OCI-LY7 (cell line): ENCODE measurements at regions not wholly inside any gene's neighbourhood (a gene's known extent, or its start where the extent isn't known, plus 50 kb on each side); places are given as distances from the start of the nearest gene placed in this dataset.

Experiments used
- BruUV-seq: library from RNA; stranded (reverse); fragments of 400-500 nt; replicated peaks from 2 replicates; lab custom pipeline; 2021; lab: Mats Ljungman, UMichigan
- CTCF ChIA-PET: fragments of 300-600 bp; sonication (Branson Sonifier 250); formaldehyde crosslinking; loops from one replicate; lab custom pipeline; 2022; ENCODE audit warnings: antibody characterized with exemption; ENCODE audit not compliant: unreplicated experiment; lab: Charles Lee
- POLR2A ChIA-PET: fragments of 300-600 bp; sonication (Branson Sonifier 250); formaldehyde crosslinking; loops from one replicate; lab custom pipeline; 2022; ENCODE audit warnings: antibody characterized with exemption; lab: Charles Lee
- DNase-seq: peaks from one replicate; pipeline ENCODE4 v3.0.0-alpha.2; 2015; ENCODE audit warnings: low spot score
- H2AFZ ChIP-seq: fragments of 200-600 bp; sonication (generic), shearing (Covaris generic); 2 replicates; pipeline ENCODE4 v1.6.1; 2014; ENCODE audit warnings: mild to moderate bottlenecking, antibody characterized with exemption, low read length, moderate library complexity
- H3K27ac ChIP-seq: fragments of 200-600 bp; sonication (generic); 2 replicates; pipeline ENCODE4 v1.5.1; 2014; ENCODE audit warnings: mixed run types, low read depth, mild to moderate bottlenecking, moderate library complexity, low read length, inconsistent platforms; ENCODE audit not compliant: poor library complexity, severe bottlenecking
- H3K36me3 ChIP-seq: fragments of 200-600 bp; sonication (generic); 2 replicates; pipeline ENCODE4 v1.6.1; 2014; ENCODE audit warnings: mild to moderate bottlenecking, antibody characterized with exemption, low read length, moderate library complexity, mixed read lengths; ENCODE audit not compliant: insufficient read depth
- H3K4me1 ChIP-seq: fragments of 200-600 bp; sonication (generic); 2 replicates; pipeline ENCODE4 v1.5.1; 2014; ENCODE audit warnings: mild to moderate bottlenecking, low read length; ENCODE audit not compliant: insufficient read depth, poor library complexity, severe bottlenecking
- H3K4me2 ChIP-seq: fragments of 200-600 bp; sonication (generic); 2 replicates; pipeline ENCODE4 v1.6.1; 2014; ENCODE audit warnings: mild to moderate bottlenecking, low read length
- H3K4me3 ChIP-seq: fragments of 200-600 bp; sonication (generic); 2 replicates; pipeline ENCODE4 v1.5.1; 2014; ENCODE audit warnings: mild to moderate bottlenecking, low read depth, low read length; ENCODE audit not compliant: poor library complexity, severe bottlenecking
- H3K79me2 ChIP-seq: fragments of 200-600 bp; sonication (generic); 2 replicates; pipeline ENCODE4 v1.6.1; 2016; ENCODE audit warnings: low read depth, mild to moderate bottlenecking, low read length, moderate library complexity, mixed read lengths; ENCODE audit not compliant: insufficient read depth
- H3K9me2 ChIP-seq: fragments of 200-600 bp; sonication (generic); 2 replicates; pipeline ENCODE4 v1.6.1; 2016; ENCODE audit warnings: mild to moderate bottlenecking, low read length, mixed read lengths; ENCODE audit not compliant: insufficient read depth
- H3K9me3 ChIP-seq: fragments of 200-600 bp; sonication (generic); 2 replicates; pipeline ENCODE4 v1.6.1; 2014; ENCODE audit warnings: mild to moderate bottlenecking, mixed run types, low read length, mixed read lengths
- H4K20me1 ChIP-seq: fragments of 200-600 bp; sonication (generic); 2 replicates; pipeline ENCODE4 v1.6.1; 2014; ENCODE audit warnings: mild to moderate bottlenecking, antibody characterized with exemption, low read length, moderate library complexity, mixed read lengths; ENCODE audit not compliant: insufficient read depth
- EZH2phosphoT487 ChIP-seq: fragments of 200-600 bp; sonication (generic); IDR thresholded peaks from 2 replicates; pipeline ENCODE4 v1.6.1; 2018; ENCODE audit warnings: low read depth, borderline replicate concordance, mild to moderate bottlenecking, mixed run types, antibody characterized with exemption, low read length, moderate library complexity, mixed read lengths
- intact Hi-C: fragments of 100-400 bp; cut with micrococcal nuclease; formaldehyde crosslinking; loops from one replicate; pipeline ENCODE4 v1.10.0; 2022; ENCODE audit not compliant: unreplicated experiment
- TF ChIP-seq, protein P1 (sequence below): fragments of 200-600 bp; sonication (generic); conservative IDR thresholded peaks from 2 replicates; pipeline ENCODE4 v1.5.1; 2014; ENCODE audit warnings: mild to moderate bottlenecking, antibody characterized with exemption, low read length, moderate library complexity, mixed read lengths

DNA sequence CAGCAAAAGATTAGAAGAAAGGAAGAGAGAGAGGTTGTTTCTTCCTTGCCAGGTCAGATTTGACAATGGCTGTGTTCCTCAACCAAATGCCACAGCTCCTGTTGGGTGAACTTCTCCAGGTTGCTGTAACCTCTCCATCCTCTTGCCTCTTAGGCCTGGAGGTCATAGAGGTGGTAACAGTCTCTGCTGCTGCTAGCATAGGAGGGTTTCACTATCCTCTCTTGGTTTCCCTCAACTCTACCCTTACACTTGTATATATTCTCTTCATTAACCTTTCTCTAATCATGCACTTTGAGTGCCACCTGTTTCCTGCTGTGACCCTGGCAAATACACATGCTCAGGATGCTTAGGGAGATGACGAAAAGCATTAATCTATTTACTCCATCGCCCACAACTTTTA lies 67.7 kb upstream of the HIF1A start:
- no peak for DNase-seq
- Histone ChIP-seq H3K9me2 (no peaks in the 10 kb centered on the region), H3K79me2 (no peaks in the 10 kb centered on the region), H2AFZ (no peak overlapping the region), H3K9me3 (no peaks in the 10 kb centered on the region), H3K4me1 (no peaks in the 10 kb centered on the region), H4K20me1 (no peaks in the 10 kb centered on the region), H3K36me3 (no peaks in the 10 kb centered on the region), H3K4me3 (no peak overlapping the region), H3K4me2 (no peak overlapping the region), H3K27ac (no peak overlapping the region)
- no TSS peak for BruUV-seq
- intact Hi-C loops = no loop called here
- TF ChIP-seq EZH2phosphoT487 = no peak
- TF ChIP-seq, protein P1, sequence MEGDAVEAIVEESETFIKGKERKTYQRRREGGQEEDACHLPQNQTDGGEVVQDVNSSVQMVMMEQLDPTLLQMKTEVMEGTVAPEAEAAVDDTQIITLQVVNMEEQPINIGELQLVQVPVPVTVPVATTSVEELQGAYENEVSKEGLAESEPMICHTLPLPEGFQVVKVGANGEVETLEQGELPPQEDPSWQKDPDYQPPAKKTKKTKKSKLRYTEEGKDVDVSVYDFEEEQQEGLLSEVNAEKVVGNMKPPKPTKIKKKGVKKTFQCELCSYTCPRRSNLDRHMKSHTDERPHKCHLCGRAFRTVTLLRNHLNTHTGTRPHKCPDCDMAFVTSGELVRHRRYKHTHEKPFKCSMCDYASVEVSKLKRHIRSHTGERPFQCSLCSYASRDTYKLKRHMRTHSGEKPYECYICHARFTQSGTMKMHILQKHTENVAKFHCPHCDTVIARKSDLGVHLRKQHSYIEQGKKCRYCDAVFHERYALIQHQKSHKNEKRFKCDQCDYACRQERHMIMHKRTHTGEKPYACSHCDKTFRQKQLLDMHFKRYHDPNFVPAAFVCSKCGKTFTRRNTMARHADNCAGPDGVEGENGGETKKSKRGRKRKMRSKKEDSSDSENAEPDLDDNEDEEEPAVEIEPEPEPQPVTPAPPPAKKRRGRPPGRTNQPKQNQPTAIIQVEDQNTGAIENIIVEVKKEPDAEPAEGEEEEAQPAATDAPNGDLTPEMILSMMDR = no peak
- CTCF ChIA-PET = no interaction called here
- POLR2A ChIA-PET = interaction anchor here (0.5 kb wide), 3 partner anchors 14 to 141 kb away, joined by 3 to 6 read pairs (median 4); no protein-coding TSS in a partner anchor

- Histone ChIP-seq H4K20me1 (no peaks in the 10 kb centered on the region), H3K27ac (no peak overlapping the region), H3K4me3 (no peak overlapping the region), H3K4me1 (no peaks in the 10 kb centered on the region), H3K9me3 (no peaks in the 10 kb centered on the region), H3K9me2 (no peaks in the 10 kb centered on the region), H3K79me2 (no peaks in the 10 kb centered on the region), H2AFZ (no peak overlapping the region), H3K4me2 (no peak overlapping the region), H3K36me3 (no peaks in the 10 kb centered on the region)
- no TSS peak for BruUV-seq
- POLR2A ChIA-PET = interaction anchor here (0.5 kb wide), 1 partner anchor 14 kb away, joined by 4 read pairs; no protein-coding TSS in a partner anchor
- CTCF ChIA-PET = no interaction called here
- intact Hi-C loops = no loop called here
- no peak for DNase-seq
- no peak for TF ChIP-seq EZH2phosphoT487
- TF ChIP-seq, protein P1 = no peak
These were observed 67.1 kb upstream of the HIF1A start for GRCh38 chr14:61628016-61628725.

- ChIA-PET POLR2A (interaction anchor here (0.6 to 3.0 kb wide), 6 partner anchors 10 to 445 kb away, joined by 3 to 15 read pairs (median 4); no protein-coding TSS in a partner anchor), CTCF (no interaction called here)
These were observed 64.8 kb upstream of the HIF1A start for GRCh38 chr14:61630399-61631044.

More at GRCh38 chr14:61630399-61631044, 64.8 kb upstream of the HIF1A start:
- no peaks in the 10 kb centered on the region for H3K36me3 ChIP-seq
- H2AFZ ChIP-seq = no peak overlapping the region
- no peaks in the 10 kb centered on the region for H3K4me1 ChIP-seq
- intact Hi-C loops = no loop called here
- DNase-seq = no peak
- no peak overlapping the region for H3K4me2 ChIP-seq
- TF ChIP-seq, protein P1 = no peak
- TF ChIP-seq EZH2phosphoT487 = no peak
- H3K9me3 ChIP-seq = no peaks in the 10 kb centered on the region
- BruUV-seq = no TSS peak
- H3K9me2 ChIP-seq = no peaks in the 10 kb centered on the region
- no peak overlapping the region for H3K27ac ChIP-seq
- H3K79me2 ChIP-seq = no peaks in the 10 kb centered on the region
- no peak overlapping the region for H3K4me3 ChIP-seq
- H4K20me1 ChIP-seq = no peaks in the 10 kb centered on the region
